H1 (cell line): ENCODE measurements at regions not wholly inside any gene's neighbourhood (a gene's known extent, or its start where the extent isn't known, plus 50 kb on each side); places are given as distances from the start of the nearest gene placed in this dataset.

Source experiments
- CTCF ChIA-PET: fragments of 300-600 bp; sonication (Branson Sonifier 250); formaldehyde crosslinking; loops from one replicate; lab custom pipeline; 2021; ENCODE audit not compliant: partially characterized antibody; lab: Charles Lee
- POLR2A ChIA-PET: fragments of 300-600 bp; sonication (Branson Sonifier 250); formaldehyde crosslinking; loops from one replicate; lab custom pipeline; 2021; ENCODE audit warnings: inconsistent platforms; ENCODE audit not compliant: partially characterized antibody; lab: Charles Lee
- DNase-seq, 2 experiments: peaks; one replicate each; pipeline versions ENCODE4 v3.0.0 to v3.0.0-alpha.2; 2010 to 2022; ENCODE audit warnings: low spot score in 2 of 2, low read depth in 1 of 2, mixed read lengths in 1 of 2
- FAIRE-seq: peaks from 2 replicates; lab custom pipeline; 2011; peaks lifted over from hg19 to GRCh38; lab: Jason Lieb, UNC
- H2AFZ ChIP-seq: 2 replicates; pipeline ENCODE4 v1.8.1; 2012; ENCODE audit warnings: low read length, inconsistent platforms
- H2AK5ac ChIP-seq: 2 replicates; pipeline ENCODE4 v1.6.1; 2013; ENCODE audit warnings: low read depth, low read length
- H2BK120ac ChIP-seq: replicated peaks from 2 replicates; pipeline ENCODE3; 2013; ENCODE audit warnings: low read depth, low read length, inconsistent platforms
- H2BK12ac ChIP-seq: 2 replicates; pipeline ENCODE4 v1.6.1; 2013; ENCODE audit warnings: low read depth, low read length
- H2BK15ac ChIP-seq: 2 replicates; pipeline ENCODE4 v1.6.1; 2013; ENCODE audit warnings: low read length
- H2BK20ac ChIP-seq: 2 replicates; pipeline ENCODE4 v1.6.1; 2013; ENCODE audit warnings: low read length
- H2BK5ac ChIP-seq: 2 replicates; pipeline ENCODE4 v1.6.1; 2013; ENCODE audit warnings: low read depth, low read length
- H3K14ac ChIP-seq: 2 replicates; pipeline ENCODE4 v1.6.1; 2013; ENCODE audit warnings: inconsistent platforms; ENCODE audit not compliant: insufficient read length
- H3K18ac ChIP-seq: 2 replicates; pipeline ENCODE4 v1.6.1; 2013; ENCODE audit warnings: low read length; ENCODE audit errors: extremely low read depth
- H3K23ac ChIP-seq: 2 replicates; pipeline ENCODE4 v1.6.1; 2013; ENCODE audit warnings: inconsistent platforms; ENCODE audit not compliant: insufficient read length
- H3K23me2 ChIP-seq: 2 replicates; pipeline ENCODE4 v1.6.1; 2013; ENCODE audit warnings: low read depth, low read length
- H3K27ac ChIP-seq: 2 replicates; pipeline ENCODE4 v1.6.1; 2011; ENCODE audit warnings: low read depth, low read length, inconsistent platforms
- H3K27me3 ChIP-seq, 4 experiments: replicated peaks in 1 of 4; 1 replicate in 1 of 4; 2 replicates in 3 of 4; pipeline versions ENCODE4 v1.6.1 to v1.8.1; 2011 to 2013; ENCODE audit warnings: low read length in 3 of 4, mild to moderate bottlenecking in 3 of 4, inconsistent platforms in 2 of 4, mixed read lengths in 2 of 4, moderate library complexity in 1 of 4; ENCODE audit not compliant: control insufficient read depth in 3 of 4, insufficient read depth in 3 of 4; ENCODE audit errors: extremely low read depth in 1 of 4
- H3K36me3 ChIP-seq, 4 experiments: 2 replicates each; pipeline versions ENCODE4 v1.6.1 to v1.8.1; 2011 to 2013; ENCODE audit warnings: mild to moderate bottlenecking in 4 of 4, low read length in 3 of 4, moderate library complexity in 2 of 4, control low read depth in 1 of 4, inconsistent platforms in 1 of 4; ENCODE audit not compliant: insufficient read depth in 4 of 4, control insufficient read depth in 2 of 4
- H3K4ac ChIP-seq: replicated peaks from 2 replicates; pipeline ENCODE3; 2013; ENCODE audit warnings: low read length, low read depth, mixed read lengths, inconsistent platforms; ENCODE audit not compliant: insufficient read length
- H3K4me1 ChIP-seq, 4 experiments: replicated peaks in 1 of 4; 1 replicate in 1 of 4; 2 replicates in 3 of 4; pipeline versions ENCODE4 v1.6.1 to v1.8.1; 2011 to 2013; ENCODE audit warnings: low read length in 3 of 4, inconsistent platforms in 2 of 4, mixed read lengths in 1 of 4; ENCODE audit not compliant: insufficient read depth in 4 of 4, control insufficient read depth in 3 of 4
- H3K4me2 ChIP-seq, 2 experiments: 2 replicates each; pipeline versions ENCODE4 v1.6.1 to v1.8.1; 2011 to 2013; ENCODE audit warnings: low read depth in 2 of 2, low read length in 2 of 2, control low read depth in 1 of 2, inconsistent platforms in 1 of 2, mild to moderate bottlenecking in 1 of 2; ENCODE audit not compliant: insufficient read depth in 1 of 2
- H3K4me3 ChIP-seq, 4 experiments: fragments of 200-600, 300-600 bp in 1 of 4; sonication (generic), shearing (Covaris generic), sonication (Bioruptor Twin) in 1 of 4; 2 replicates each; pipeline versions ENCODE4 v1.5.1 to v1.8.1; 2011 to 2016; ENCODE audit warnings: low read length in 4 of 4, low read depth in 3 of 4, control low read depth in 2 of 4, inconsistent platforms in 2 of 4, mild to moderate bottlenecking in 2 of 4, mixed read lengths in 1 of 4, moderate library complexity in 1 of 4; ENCODE audit not compliant: insufficient read depth in 2 of 4; ENCODE audit errors: extremely low read depth in 1 of 4
- H3K56ac ChIP-seq: replicated peaks from 2 replicates; pipeline ENCODE3; 2013; ENCODE audit warnings: low read depth, mild to moderate bottlenecking, mixed read lengths, low read length, inconsistent platforms; ENCODE audit not compliant: insufficient read length
- H3K79me1 ChIP-seq: 2 replicates; pipeline ENCODE4 v1.6.1; 2013; ENCODE audit warnings: low read depth, low read length, control low read depth
- H3K79me2 ChIP-seq, 2 experiments: 2 replicates each; pipeline versions ENCODE4 v1.6.1 to v1.8.1; 2012 to 2013; ENCODE audit warnings: low read length in 2 of 2, mild to moderate bottlenecking in 2 of 2, inconsistent platforms in 1 of 2; ENCODE audit not compliant: insufficient read depth in 2 of 2, control insufficient read depth in 1 of 2
- H3K9ac ChIP-seq, 4 experiments: replicated peaks in 1 of 4; 1 replicate in 1 of 4; 2 replicates in 3 of 4; pipeline versions ENCODE4 v1.6.1 to v1.8.1; 2011 to 2013; ENCODE audit warnings: low read depth in 3 of 4, low read length in 3 of 4, control low read depth in 2 of 4, mild to moderate bottlenecking in 2 of 4, moderate library complexity in 2 of 4, inconsistent platforms in 1 of 4; ENCODE audit errors: extremely low read depth in 1 of 4
- H3K9me3 ChIP-seq, 2 experiments: 2 replicates each; pipeline versions ENCODE4 v1.6.1 to v1.8.1; 2012 to 2013; ENCODE audit warnings: mild to moderate bottlenecking in 2 of 2, moderate library complexity in 2 of 2, control low read depth in 1 of 2, inconsistent platforms in 1 of 2, low read depth in 1 of 2, low read length in 1 of 2, mixed read lengths in 1 of 2; ENCODE audit not compliant: insufficient read depth in 2 of 2
- H4K20me1 ChIP-seq, 2 experiments: replicated peaks in 1 of 2; 2 replicates each; pipeline versions ENCODE3 to v1.8.1; 2011 to 2013; ENCODE audit warnings: inconsistent platforms in 2 of 2, low read length in 2 of 2, mild to moderate bottlenecking in 1 of 2; ENCODE audit not compliant: insufficient read depth in 2 of 2, control insufficient read depth in 1 of 2
- H4K5ac ChIP-seq: 2 replicates; pipeline ENCODE4 v1.6.1; 2013; ENCODE audit warnings: low read length, low read depth, mixed read lengths, inconsistent platforms; ENCODE audit not compliant: insufficient read length
- H4K8ac ChIP-seq: 2 replicates; pipeline ENCODE4 v1.8.0; 2013; ENCODE audit warnings: mild to moderate bottlenecking, moderate library complexity, low read length, inconsistent platforms; ENCODE audit not compliant: insufficient read depth; ENCODE audit errors: extremely low read depth
- H4K91ac ChIP-seq: replicated peaks from 2 replicates; pipeline ENCODE3; 2013; ENCODE audit warnings: low read length, mixed read lengths, inconsistent platforms; ENCODE audit not compliant: insufficient read length
- ASH2L ChIP-seq: fragments of 200-600, 300-600 bp; sonication (generic); IDR thresholded peaks from one replicate; pipeline ENCODE4 v1.7.1; 2017; ENCODE audit warnings: low read length
- HDAC2 ChIP-seq, 2 experiments: fragments of 300-600 bp in 1 of 2; sonication (generic) in 1 of 2; IDR thresholded peaks; 2 replicates each; pipeline ENCODE4 v1.6.1; 2011 to 2012; ENCODE audit warnings: low read depth in 2 of 2, low read length in 2 of 2, mild to moderate bottlenecking in 2 of 2, moderate library complexity in 2 of 2, borderline replicate concordance in 1 of 2, inconsistent platforms in 1 of 2
- POLR2A ChIP-seq, 2 experiments: IDR thresholded peaks; 1 replicate in 1 of 2; 2 replicates in 1 of 2; pipeline ENCODE4 v1.6.1; 2011; ENCODE audit warnings: low read depth in 2 of 2, low read length in 2 of 2, mild to moderate bottlenecking in 2 of 2; ENCODE audit errors: control extremely low read depth in 1 of 2
- POU5F1 ChIP-seq: IDR thresholded peaks from 2 replicates; pipeline ENCODE4 v1.6.1; 2011; ENCODE audit warnings: low read depth, mild to moderate bottlenecking, low read length, moderate library complexity
- SP2 ChIP-seq: IDR thresholded peaks from 2 replicates; pipeline ENCODE4 v1.6.1; 2012; ENCODE audit warnings: mild to moderate bottlenecking, low read length, inconsistent platforms
- TAF1 ChIP-seq: IDR thresholded peaks from 2 replicates; pipeline ENCODE4 v1.6.1; 2011; ENCODE audit warnings: mild to moderate bottlenecking, low read depth, low read length
- TBP ChIP-seq: IDR thresholded peaks from 2 replicates; pipeline ENCODE4 v1.6.1; 2011; ENCODE audit warnings: low read depth, low read length, improper control_type of control experiment
- TCF12 ChIP-seq: IDR thresholded peaks from 2 replicates; pipeline ENCODE4 v1.6.1; 2011; ENCODE audit warnings: low read depth, mild to moderate bottlenecking, low read length
- WGBS, 2 experiments: shearing (Covaris generic) in 1 of 2; methylation state at CpG; one replicate each; pipeline versions ENCODE4 v1.1.6 to v1.1.7; 2013 to 2015; ENCODE audit warnings: low lambda C conversion rate in 2 of 2, mixed read lengths in 2 of 2, inconsistent platforms in 1 of 2, low coverage in 1 of 2, missing lambda C conversion rate in 1 of 2; ENCODE audit not compliant: insufficient replicate concordance in 2 of 2, insufficient coverage in 1 of 2, insufficient read length in 1 of 2; ENCODE audit errors: extremely low coverage in 1 of 2, missing lambda C conversion rate in 1 of 2; 5-methylcytosine and 5-hydroxymethylcytosine counted together
- TF ChIP-seq, protein P1 (sequence below), 3 experiments: IDR thresholded peaks; 1 replicate in 2 of 3; 2 replicates in 1 of 3; pipeline versions ENCODE4 v1.5.1 to v1.6.1; 2011; ENCODE audit warnings: low read length in 3 of 3, mild to moderate bottlenecking in 3 of 3, inconsistent platforms in 2 of 3, low read depth in 1 of 3, moderate library complexity in 1 of 3; ENCODE audit not compliant: insufficient read depth in 1 of 3; ENCODE audit errors: control extremely low read depth in 1 of 3
- TF ChIP-seq, protein P2 (sequence below): IDR thresholded peaks from 2 replicates; pipeline ENCODE4 v1.6.1; 2012; ENCODE audit warnings: low read length, inconsistent platforms

DNA sequence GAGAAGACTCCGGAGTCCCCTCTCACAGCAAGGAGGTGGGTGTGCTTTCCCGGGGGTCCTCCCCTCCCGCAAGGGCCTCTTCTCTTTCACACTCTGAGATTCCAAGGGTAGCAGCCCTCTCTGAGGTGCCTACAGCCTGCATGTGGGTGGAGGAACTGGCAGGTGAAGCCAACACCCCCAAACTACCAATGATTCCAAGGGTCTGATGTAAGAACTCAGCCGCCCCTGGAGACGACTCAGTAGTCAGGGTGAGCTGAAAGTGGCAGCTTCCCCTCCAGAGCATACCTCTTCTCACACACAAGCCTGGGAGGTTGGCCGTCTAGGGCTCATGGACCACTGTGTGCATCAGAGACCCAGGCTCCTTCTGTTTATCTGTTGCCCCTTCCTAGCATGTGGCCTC is 66.1 kb downstream of the TSPAN17 start:
- no peaks in the 10 kb centered on the region for H3K36me3 ChIP-seq
- H3K23me2 ChIP-seq: no peaks in the 10 kb centered on the region
- H2BK12ac ChIP-seq: no peak overlapping the region
- no peak overlapping the region for H3K4me3 ChIP-seq
- H3K23ac ChIP-seq: no peak overlapping the region
- no peak overlapping the region for H2AFZ ChIP-seq
- H3K9ac ChIP-seq: no peak overlapping the region
- H3K14ac ChIP-seq: no peak overlapping the region
- CTCF ChIA-PET: interaction anchor here (0.6 to 9.2 kb wide), 11 partner anchors 9 to 360 kb away, joined by 3 to 69 read pairs (median 6); no protein-coding TSS in a partner anchor
- POLR2A ChIA-PET: interaction anchor here (0.8 to 2.2 kb wide), 3 partner anchors 17 to 419 kb away, joined by 3 to 5 read pairs (median 4); no protein-coding TSS in a partner anchor
- 72% methylated on average over 6 of the region's 6 CpGs; no CpG with 5 or more reads in 1 of the 2 experiments for WGBS, 2 experiments
- no peak overlapping the region for H3K4me2 ChIP-seq
- peak overlapping the region; percentile 84; the same call in 1 of the 2 replicates for H2BK20ac ChIP-seq
- H4K20me1 ChIP-seq: no peaks in the 10 kb centered on the region
- H3K9me3 ChIP-seq: peaks cover 6 to 9% of the 10 kb centered on the region in 2 experiments; a peak in 2 of 4 replicates
- no peak overlapping the region for H2BK15ac ChIP-seq
- no peak overlapping the region for H3K4ac ChIP-seq
- no peak overlapping the region for H3K27ac ChIP-seq
- H3K79me1 ChIP-seq: no peaks in the 10 kb centered on the region
- H3K18ac ChIP-seq: 0 out of 2 replicates have a peak overlapping the region, but pooled peaks have one; percentile 24
- H4K8ac ChIP-seq: no peak overlapping the region
- no peaks in the 10 kb centered on the region; a peak in 2 of 7 replicates for H3K27me3 ChIP-seq
- peaks cover 0 to 11% (median 7%) of the 10 kb centered on the region in 4 experiments; a peak in 4 of 7 replicates for H3K4me1 ChIP-seq
- FAIRE-seq (no peak), DNase-seq (no peak)
- no peaks in the 10 kb centered on the region for H3K79me2 ChIP-seq
- H2BK5ac ChIP-seq: no peak overlapping the region
- no peak overlapping the region for H2BK120ac ChIP-seq
- no peak overlapping the region for H4K91ac ChIP-seq
- H4K5ac ChIP-seq: no peak overlapping the region
- no peak overlapping the region for H3K56ac ChIP-seq
- no peak overlapping the region for H2AK5ac ChIP-seq
- no peak for TF ChIP-seq SP2
- TF ChIP-seq, protein P1, sequence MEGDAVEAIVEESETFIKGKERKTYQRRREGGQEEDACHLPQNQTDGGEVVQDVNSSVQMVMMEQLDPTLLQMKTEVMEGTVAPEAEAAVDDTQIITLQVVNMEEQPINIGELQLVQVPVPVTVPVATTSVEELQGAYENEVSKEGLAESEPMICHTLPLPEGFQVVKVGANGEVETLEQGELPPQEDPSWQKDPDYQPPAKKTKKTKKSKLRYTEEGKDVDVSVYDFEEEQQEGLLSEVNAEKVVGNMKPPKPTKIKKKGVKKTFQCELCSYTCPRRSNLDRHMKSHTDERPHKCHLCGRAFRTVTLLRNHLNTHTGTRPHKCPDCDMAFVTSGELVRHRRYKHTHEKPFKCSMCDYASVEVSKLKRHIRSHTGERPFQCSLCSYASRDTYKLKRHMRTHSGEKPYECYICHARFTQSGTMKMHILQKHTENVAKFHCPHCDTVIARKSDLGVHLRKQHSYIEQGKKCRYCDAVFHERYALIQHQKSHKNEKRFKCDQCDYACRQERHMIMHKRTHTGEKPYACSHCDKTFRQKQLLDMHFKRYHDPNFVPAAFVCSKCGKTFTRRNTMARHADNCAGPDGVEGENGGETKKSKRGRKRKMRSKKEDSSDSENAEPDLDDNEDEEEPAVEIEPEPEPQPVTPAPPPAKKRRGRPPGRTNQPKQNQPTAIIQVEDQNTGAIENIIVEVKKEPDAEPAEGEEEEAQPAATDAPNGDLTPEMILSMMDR (IDR thresholded peaks at IDR 0.05; ENCODE audit: control extremely low read depth in 1 of 3, insufficient read depth in 1 of 3, low read depth in 1 of 3, low read length in 3 of 3): no peak
- TF ChIP-seq TCF12: no peak
- TF ChIP-seq TBP: no peak
- no peak for TF ChIP-seq TAF1
- no peak for TF ChIP-seq ASH2L
- TF ChIP-seq POU5F1: no peak
- TF ChIP-seq POLR2A (IDR thresholded peaks at IDR 0.05; ENCODE audit: control extremely low read depth in 1 of 2, low read depth in 2 of 2, low read length in 2 of 2): no peak
- no peak for TF ChIP-seq HDAC2 (IDR thresholded peaks at IDR 0.05; ENCODE audit: borderline replicate concordance in 1 of 2, low read depth in 2 of 2, low read length in 2 of 2)
- TF ChIP-seq, protein P2, sequence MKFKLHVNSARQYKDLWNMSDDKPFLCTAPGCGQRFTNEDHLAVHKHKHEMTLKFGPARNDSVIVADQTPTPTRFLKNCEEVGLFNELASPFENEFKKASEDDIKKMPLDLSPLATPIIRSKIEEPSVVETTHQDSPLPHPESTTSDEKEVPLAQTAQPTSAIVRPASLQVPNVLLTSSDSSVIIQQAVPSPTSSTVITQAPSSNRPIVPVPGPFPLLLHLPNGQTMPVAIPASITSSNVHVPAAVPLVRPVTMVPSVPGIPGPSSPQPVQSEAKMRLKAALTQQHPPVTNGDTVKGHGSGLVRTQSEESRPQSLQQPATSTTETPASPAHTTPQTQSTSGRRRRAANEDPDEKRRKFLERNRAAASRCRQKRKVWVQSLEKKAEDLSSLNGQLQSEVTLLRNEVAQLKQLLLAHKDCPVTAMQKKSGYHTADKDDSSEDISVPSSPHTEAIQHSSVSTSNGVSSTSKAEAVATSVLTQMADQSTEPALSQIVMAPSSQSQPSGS: no peak
